8988T (cell line): ENCODE measurements at regions not wholly inside any gene's neighbourhood (a gene's known extent, or its start where the extent isn't known, plus 50 kb on each side); places are given as distances from the start of the nearest gene placed in this dataset.

Experiments
- DNase-seq: peaks from one replicate; pipeline ENCODE4 v3.0.0; 2011

DNA sequence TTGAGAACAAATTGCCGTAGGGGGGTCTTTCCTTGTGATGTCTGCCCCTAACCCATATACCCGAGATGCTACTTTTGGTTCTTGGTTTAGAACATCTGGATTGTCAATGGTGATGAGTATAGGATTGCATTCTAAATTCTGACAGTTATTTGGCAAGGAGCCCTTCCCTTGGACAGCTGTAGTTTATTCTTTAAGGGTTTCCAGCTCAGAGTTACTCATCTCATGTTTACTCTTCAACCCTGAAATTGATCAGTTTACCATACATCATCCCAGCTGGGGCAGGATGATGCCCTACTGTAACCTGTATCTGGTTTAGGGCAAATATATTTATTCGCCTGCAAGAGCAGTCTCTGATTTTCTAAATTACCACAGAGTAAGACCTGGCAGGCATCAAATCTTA lies 85.7 kb upstream of the XCR1 start:
- DNase-seq, result no peak

DNA sequence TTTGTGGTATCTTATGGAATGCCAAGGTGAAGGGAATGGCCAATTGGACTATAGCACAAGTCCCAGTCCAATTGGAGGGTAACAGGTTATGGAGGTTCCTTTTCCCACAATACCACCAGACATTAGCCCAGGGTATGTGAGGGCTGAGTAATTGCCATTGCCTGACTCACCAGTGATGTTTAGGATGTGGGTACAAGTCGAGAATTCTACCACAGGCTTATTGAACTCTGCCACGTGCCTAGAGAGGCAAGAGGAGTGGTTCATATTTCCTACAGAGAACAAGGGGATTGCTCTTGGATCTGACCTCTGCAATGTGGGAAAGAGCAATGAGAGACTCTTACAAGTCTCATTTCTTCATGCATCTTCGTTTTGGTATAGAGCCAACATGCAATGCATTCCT lies 85.0 kb upstream of the XCR1 start:
- DNase-seq, result no peak

DNA sequence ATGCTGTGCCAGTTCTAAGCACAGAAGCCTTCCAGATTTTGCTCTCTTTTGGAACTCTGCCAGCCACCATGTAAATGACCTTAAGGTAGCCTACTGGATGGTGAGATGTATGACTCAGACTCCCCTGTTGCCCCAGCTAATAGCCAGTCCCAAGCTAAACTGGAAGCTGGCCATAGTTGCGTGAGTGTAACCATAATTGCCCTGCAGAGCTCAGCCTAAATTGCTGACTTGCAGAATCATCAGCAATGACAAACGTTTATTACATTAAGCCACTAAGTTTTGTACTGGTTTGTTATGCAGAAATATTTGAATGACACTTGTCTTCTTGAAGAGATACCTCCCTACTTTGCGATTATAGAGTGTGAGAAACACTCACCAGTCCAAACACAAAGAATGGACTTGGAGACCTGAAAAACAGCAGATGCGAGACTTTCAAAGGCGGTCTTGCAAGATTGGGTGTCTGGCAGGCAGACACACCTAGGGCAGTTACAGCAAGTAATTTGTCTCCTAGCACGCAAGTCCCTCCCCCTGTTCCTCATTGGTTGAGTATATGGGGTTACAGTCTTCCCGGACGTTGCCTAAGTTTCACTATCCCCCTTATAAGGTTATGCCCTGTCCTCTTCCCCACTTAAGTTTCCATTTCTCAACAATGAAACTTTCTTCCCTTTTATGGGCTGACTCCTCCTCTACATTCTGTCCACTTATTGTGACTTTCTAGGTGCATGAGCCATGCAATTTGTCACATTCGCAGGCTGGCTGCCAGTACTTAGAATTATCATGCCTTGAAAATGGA lies 83.6 kb upstream of the XCR1 start:
- no peak for DNase-seq

DNA sequence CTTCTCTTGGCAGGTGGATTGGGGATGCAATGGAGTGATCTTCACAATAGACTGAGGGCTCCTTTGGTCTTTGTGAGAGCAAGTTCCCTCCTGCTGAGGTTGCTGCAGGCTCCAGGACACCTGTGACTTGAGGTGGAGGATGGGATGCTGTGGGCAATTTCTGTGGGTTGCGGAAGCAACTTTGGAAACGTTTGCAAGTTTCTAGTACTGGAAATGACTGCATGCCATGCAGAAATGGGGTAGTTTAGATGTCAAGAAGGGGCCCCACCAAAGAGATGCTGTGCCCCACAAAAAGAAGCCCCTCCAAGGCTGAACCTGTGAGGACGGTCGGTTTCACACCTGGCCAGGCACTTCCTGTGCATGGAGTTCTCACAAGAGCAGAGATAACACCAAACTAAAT lies 80.4 kb upstream of the XCR1 start:
- DNase-seq, result no peak

DNA sequence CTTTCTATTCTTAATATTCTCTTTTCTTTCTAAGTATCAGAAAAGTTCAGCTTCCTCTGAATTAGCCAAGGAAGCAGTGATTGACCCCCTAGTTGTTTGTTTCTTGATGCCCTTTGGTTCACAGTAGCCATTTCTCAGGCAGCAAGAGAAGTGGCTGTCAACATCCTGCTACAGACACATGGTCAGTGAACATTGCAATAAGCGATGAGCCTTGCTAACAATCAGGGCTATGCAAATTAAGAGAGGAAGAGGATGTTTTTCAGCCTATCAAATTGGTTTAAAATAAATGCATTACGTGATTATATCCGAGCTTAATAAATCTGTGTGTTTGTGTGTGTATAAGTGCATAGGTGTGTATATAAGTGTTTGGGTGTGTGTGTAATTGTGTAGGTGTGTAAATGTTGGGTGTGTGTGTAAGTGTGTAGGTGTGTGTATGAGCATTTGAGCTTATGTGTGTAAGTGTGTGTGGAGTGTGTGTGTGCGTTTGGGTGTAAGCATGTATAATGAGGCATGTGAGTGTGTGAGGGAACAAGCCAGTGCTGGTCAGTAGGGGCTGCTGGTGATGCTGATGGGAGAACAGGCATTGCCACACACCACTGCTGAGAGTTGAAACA lies 78.1 kb upstream of the XCR1 start:
- no peak for DNase-seq

DNA sequence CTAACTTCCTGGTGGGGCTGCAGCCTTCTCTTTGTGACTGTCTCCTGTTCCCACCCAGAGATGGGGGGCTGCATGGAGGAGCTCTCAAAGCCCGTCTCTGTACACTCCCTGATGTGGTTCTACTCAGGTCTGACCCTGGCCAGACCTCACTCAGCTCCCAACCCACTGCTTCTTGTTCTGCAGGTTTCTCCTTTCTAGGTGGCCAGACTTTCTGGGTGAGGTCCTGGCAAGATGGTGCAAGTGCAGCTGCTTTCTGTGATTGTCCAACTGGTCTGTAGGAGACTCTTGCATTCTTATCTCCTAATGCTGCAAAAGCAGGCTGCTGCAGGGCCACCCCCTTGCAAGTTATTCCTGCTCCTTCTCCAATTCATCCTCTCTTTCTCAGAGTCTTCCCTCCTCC lies 77.4 kb upstream of the XCR1 start:
- DNase-seq, result no peak

DNA sequence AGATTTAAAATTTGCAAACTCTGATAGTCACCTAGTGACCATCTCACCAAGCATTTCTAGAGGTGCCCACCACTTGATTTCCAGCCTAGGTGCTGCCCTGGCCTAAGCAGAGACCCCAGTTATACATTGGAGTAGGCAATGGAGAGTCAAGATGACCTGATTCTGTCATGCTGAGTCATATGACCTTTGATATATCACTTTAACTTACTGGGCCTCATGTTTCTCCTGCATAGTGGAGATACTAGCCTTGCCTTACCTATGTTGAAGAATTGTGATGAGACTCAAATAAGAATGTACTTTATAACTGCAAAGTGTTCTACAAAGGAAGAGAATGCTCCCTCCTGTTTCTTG lies 75.5 kb upstream of the XCR1 start:
- no peak for DNase-seq

DNA sequence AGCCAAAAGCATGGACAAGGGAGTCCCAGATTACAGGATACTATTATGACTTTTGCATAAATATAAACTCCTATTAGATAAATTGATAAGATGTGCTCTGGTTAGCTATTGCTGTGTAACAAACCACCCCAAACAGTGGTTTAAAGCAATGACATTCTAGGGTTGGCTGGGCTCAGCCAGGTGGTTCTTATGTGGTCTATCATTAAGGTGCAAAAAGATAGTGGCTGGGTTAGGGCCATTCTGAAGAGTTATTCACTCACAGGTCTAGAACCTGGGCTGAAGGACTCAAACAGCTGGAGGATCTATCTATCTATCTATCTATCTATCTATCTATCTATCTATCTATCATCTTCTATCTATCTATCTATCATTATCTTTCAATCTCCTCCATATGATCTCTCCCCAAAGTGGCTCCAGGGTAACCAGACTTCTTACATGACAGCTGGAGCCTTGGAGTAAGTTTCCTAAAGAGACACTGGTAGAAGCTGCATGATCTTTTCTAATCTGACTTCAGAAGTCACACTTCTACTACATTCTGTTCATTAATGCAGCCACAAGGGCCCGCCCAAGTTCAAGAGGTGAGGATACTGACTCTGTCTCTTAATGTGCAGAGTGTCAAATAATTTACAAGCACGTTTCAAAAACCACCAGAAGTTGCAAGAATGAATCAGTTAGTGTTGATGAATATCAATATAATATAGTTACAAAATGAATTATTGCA lies 74.9 kb upstream of the XCR1 start:
- no peak for DNase-seq

DNA sequence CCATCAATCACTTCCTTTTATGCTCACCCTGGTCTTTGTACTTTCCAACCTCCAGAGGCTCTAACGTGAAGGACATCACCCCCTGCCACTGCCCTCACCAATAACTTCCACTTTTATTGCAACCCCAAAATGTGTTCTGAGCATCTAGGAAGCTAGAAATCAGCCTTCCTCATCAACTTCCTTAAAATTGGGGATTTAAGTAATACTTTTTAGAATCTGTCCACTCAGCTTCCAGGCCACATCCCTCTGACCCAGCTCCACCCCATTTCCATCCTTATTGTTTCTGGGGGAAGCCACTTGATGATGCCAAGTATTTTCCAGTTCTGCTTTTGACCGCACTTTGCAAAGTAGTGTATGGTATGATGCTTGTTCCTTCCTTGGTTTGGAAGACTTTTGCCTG lies 73.5 kb upstream of the XCR1 start:
- DNase-seq, result no peak

DNA sequence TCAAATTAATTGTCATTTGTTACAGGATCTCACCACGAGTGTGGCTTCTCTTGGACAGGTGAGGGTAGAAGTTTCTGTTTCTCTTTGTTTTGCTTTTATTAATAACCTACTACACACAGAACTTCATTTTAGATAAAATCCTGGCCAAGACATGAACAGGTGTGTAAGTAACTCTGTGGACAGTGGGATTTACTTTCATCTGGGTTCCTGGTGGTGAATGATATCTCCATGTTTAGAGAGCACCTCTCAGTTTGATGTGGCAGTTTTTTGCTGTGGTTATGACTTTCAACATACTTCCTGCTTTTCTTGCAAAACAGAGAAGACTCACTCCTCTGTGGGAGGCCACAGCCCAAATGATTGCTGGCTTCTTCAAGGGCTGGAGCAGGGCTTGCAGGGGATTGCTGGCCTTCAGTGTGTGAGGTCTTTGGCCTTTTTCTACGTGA lies 71.1 kb upstream of the XCR1 start:
- DNase-seq, result no peak

DNA sequence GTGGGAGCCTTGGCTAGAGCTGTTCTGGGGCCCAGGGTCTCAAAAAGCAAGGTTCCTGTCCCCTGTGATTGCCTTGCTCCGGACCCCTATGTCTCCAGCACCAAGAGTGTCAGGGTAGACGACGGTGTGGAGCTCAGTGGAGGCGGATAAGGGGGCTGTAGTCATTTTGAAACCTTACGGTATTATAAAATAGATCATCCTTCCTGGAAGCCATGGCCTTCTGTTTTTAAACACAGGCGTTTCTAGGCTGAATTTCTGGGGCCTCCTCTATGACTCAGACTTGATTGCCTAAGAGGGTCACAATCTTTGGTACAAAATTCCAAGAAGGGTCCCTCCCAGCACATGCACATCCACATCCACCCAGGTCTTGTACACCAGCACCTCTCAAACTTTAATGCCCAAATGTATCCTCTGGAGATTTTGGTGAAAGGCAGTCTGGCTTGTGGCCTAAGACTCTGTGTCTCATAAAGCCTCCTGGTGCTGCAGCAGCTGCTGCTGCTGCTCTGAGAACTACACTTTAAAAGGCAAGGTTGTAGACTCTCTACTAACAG lies 70.5 kb upstream of the XCR1 start:
- no peak for DNase-seq

DNA sequence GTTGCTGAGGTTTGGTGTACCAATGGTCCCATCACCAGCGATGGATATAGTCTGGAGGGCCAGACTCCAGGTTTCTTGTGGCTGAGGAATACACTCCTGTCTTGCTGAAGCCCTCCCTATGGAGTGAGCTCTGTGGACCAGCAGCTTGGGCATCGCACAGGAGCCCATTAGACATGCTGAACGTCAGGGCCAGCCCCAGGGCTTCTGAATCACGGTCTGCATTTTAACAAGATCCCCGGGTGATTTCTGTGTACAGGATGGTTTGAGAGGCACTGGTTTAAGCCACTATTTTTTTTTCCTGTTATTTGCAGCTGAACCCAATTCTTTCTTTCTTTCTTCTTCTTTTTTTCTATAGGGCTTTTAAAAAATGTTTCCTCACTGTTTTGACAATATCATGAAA lies 69.5 kb upstream of the XCR1 start:
- no peak for DNase-seq

DNA sequence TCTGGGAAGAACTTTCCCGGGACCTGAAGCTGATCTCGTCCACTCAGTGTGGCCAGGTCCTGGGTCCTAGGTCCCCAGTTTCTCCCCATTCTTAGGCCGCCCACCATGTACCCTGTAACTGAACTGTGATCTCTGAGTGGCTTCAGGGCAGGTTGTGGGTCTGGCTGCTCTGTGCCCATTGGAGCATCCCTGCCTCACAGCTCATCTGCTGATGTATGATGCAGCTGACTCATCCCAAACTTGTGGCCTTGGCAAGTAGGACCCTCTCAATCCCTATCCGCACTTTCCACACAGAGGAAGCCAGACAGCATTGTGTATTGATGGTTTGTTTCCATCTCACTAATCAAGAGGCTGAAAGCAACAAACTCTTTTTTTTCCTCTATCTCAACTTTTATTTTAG lies 69.1 kb upstream of the XCR1 start:
- DNase-seq, result no peak

DNA sequence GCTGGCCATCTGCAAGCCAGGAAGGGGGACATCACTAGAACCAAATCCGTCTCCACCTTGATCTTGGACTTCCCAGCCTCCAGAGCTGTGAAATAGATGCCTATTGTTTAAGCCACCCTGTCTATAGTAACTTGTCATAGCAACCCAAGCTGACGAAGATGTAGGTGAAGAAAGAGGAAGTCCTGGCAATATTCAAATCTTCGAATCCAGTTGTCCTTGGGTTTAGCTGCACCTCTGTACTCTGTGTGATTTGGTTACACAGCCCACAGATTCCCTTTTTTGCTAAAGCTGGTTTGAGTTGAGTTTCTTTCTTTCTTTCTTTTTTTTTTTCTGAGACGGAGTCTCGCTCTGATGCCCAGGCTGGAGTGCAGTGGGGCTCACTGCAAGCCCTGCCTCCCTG lies 68.0 kb upstream of the XCR1 start:
- no peak for DNase-seq

DNA sequence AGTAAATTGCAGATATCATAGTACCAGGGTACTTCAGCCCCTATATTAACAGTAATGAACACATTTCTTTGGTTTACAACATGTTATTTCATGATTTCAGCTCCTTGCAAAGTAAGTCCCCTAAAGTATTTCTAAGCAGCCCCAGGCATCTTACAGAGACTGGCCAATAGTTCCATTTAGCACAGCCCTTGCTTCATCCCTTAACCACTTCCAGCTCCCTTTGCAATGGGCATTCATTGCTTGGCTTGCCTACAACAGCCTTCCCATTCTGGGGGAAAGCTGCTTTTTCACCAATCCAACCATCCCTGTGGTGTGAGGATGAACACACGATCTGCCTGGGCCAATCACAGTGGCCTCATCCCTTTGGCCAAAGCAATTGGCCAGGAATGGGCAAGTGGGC lies 67.2 kb upstream of the XCR1 start:
- no peak for DNase-seq

DNA sequence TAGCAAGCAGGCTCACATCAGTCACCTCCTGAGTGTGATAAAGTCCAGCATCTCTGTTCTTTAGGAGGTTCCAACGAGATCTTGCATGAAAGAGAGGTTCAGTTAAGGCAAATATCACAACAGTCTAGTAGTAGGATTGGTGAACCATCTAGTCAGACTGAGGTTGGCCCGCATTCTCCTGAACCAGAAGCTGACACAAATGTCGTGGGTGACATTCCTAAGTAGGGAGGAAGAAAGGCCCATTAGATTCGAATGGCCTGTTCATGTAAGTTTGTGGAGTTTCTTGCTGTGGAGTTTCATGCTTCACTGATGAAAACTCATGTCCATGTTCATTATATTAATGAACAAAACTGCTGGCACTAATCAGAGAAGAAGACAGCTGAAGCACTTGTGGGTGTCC lies 66.7 kb upstream of the XCR1 start:
- DNase-seq, result no peak

DNA sequence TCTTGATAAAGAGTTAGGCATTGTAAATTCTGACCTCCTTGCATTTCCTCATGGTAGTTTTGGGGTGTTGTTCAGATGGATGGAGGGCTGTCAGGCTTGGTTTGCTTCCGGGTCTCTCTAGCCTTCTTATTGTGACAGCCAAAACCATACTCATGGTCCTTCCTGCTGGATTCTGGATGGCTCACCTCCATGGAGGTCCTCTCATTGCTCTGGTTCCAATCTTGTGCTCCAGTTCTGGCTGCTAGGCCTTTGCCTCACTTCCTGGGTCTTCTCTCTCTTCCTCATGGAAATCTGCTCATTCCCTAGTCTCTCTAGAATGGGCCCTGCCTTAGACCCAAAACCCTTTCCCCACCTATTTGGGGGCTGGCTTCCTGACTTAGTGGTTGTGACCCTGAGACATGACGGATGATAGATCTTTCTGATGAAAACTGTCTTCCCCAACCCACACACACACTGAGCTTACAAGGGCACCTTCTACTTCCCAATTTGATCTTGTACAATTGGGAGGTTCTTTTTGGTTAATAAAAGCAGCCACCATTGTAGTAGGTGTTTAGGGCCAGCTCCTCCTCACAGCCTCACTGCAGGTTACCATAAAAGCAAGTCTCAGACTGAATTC lies 66.2 kb upstream of the XCR1 start:
- DNase-seq, result no peak

DNA sequence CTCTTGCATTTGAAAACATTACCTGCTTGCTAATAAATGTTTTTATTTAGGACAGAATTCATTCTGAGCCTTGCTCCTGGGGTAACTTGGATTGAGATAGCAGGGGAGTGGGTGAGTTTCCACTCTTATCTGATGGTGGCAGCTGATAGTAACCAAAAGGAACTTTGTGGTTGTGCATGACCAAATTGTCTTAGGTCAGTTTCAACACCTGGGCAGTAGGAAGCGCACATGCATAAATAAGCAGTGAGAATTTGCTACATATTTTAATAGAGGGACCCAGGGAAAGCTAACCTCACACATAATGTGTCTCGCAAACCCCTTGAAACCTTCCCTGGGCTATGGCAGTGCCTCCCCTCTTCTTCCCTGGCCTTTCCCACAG lies 65.4 kb upstream of the XCR1 start:
- DNase-seq, result no peak

DNA sequence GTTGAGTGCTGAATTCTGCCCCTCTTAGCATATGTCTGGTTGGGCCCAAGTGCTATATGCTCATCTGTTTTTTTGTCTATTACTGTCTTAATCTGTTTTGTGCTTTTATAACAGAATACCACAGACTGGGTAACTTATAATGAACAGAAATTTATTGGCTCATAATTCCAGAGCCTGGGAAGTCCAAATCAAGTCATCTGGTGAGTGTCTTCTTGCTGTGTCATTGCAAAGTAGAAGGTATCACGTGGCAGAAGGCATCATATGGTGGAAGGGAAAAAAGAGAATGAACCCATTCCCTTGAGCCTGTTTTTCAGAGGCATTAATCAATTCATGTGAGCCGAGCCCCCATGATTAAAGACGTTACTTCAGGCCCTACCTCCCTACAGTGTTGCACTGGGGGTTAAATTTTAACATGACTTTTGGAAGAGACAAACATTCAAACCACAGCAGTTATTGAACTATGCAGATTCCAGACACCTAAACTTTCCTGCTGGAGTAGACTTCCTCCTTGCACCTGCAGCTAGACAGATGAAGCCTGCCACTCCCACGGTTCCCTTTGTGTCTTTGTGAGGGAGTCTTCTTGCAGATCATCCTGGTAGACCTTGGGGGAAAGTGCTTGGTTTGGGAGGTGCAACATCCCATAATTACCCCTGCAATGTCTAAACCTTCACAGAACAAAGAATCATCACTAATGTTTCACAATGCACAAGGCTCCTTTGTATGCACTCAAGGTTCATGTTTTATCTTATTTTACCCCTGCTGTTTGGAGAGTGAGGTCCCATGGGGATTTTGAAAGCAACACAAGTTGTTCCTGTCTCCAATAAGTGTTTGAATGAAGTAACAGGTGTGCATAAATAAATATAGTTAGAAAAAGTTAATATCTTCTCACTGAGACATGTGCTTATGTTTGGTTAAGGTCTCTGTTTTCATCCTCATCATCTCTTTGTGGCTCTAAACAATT lies 64.7 kb upstream of the XCR1 start:
- no peak for DNase-seq

DNA sequence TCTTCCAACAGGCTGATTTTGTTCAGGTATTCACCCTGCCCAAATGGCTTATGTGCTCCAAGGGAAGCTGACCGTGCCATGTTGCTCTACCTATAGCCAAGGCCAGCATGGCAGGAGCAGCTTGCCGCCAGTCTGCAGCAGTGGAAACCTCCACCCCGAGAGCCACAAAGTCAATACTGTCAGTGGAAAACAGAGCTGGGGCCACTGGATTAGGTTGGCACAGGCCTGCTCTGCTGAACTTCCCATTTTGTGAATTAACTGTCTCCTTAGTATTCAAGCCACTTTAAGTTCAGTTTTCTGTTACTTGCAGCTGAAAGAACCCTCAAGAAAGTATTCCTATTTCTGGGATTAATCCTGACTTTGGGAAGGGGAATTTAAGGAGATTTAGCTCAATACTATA lies 63.8 kb upstream of the XCR1 start:
- no peak for DNase-seq

DNA sequence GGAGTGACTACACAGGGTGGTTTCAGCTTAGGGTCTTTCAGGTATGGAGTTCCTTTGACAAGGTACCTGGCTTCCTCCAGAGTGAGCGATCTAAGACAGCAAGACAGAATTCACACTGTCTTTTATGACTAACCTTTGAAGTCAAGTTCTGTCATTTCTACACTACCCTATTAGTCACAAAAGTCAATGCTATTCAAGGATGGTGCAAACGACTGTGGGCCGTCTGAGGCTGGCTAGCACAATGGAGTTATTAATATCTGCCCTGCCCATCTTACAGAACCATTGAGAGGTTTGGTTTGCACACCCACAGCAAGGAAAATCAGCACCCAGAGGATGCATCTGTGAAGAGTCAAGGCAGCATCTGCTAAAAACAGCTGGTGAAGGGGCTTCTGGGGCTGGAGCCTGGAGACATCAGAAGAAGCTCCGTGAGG lies 62.9 kb upstream of the XCR1 start:
- DNase-seq, result no peak

DNA sequence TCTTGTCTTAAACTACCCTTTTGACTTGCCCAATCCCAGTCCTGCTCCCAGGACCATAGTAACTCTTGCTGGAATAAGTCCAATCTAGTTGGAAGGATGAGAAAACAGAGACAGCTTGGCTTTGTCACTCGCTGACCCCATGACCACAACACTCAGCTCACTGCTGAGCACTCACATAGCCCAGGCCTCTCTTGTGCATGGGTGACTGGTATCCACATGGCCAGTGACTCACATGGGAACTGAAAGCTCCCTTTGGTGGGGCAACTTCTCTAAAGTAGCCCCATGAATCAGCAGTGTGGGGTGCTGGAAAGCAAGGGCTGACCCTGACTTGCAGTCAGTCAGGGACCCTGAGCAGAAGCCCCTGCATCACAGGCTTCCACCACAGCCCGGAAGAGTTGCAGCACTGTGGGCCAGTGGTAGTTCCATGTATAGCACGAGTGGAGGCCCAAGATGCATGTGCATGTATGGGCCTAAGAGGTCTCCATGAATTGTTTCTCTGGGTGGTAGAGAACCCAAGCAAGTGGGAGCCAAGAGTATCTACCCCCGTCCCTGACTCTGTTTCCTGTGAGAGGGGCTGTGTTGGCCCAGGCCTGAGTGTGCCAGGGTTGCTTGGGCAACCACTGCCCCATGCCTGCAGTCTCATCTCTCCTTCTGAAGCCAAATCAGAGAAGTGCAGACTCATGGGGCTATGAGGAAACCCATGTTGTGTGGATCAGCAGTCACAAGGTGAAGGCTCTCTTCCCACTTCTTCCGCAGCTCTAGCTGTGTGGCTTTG lies 62.1 kb upstream of the XCR1 start:
- no peak for DNase-seq
